ENCODE measurements at regions not wholly inside any gene's neighbourhood (a gene's known extent, or its start where the extent isn't known, plus 50 kb on each side); places are given as distances from the start of the nearest gene placed in this dataset.

- intact Hi-C loops (cut with micrococcal nuclease; ENCODE audit: unreplicated experiment): no loop called here
Observed at GRCh38 chr5:158463938-158464337, 605.0 kb upstream of the CLINT1 start.

DNA sequence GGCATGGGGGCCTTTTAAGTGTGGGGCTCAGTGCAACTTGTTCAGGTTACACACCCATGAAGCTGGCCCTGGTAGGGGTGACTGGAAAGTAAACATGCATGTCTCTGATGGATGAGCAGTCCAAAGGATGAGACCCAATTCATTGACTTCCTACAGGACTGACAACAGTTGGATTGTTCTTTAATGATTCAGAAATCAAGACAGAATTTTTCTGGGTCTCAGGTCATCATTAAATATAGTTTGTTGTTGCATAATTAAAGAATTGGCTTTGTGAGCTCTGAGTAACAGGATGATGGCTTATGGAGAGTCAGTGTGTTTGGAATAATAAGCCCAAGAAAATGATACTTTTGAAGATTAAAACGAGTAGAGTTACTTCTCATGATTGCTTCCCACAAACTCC, 604.2 kb upstream of the CLINT1 start:
- no peaks in the 10 kb centered on the region for H3K9me3 ChIP-seq (ENCODE audit: insufficient read depth, low read depth)
- H3F3A ChIP-seq (ENCODE audit: insufficient read depth, low read depth): no peaks in the 10 kb centered on the region
- H4K20me1 ChIP-seq (ENCODE audit: insufficient read depth): no peaks in the 10 kb centered on the region
- H3K4me2 ChIP-seq: no peak overlapping the region
- H3K4me1 ChIP-seq (replicated peaks; ENCODE audit: insufficient read depth): no peaks in the 10 kb centered on the region
- BruUV-seq (replicated peaks): no TSS peak
- H3K27me3 ChIP-seq (ENCODE audit: insufficient read depth, low read depth): no peaks in the 10 kb centered on the region
- ChIA-PET CTCF (no interaction called here), POLR2A (ENCODE audit: unreplicated experiment) (no interaction called here)
- no peaks in the 10 kb centered on the region for H3K36me3 ChIP-seq (ENCODE audit: low read depth)
- no peak overlapping the region for H3K27ac ChIP-seq
- no peak overlapping the region for H3K4me3 ChIP-seq
- DNase-seq: no peak
- no peak overlapping the region for H2AFZ ChIP-seq
- H3K9me2 ChIP-seq (ENCODE audit: insufficient read depth): no peaks in the 10 kb centered on the region
- TF ChIP-seq EZH2 (IDR thresholded peaks at IDR 0.05; ENCODE audit: low read depth): no peak
- TF ChIP-seq, protein P1, sequence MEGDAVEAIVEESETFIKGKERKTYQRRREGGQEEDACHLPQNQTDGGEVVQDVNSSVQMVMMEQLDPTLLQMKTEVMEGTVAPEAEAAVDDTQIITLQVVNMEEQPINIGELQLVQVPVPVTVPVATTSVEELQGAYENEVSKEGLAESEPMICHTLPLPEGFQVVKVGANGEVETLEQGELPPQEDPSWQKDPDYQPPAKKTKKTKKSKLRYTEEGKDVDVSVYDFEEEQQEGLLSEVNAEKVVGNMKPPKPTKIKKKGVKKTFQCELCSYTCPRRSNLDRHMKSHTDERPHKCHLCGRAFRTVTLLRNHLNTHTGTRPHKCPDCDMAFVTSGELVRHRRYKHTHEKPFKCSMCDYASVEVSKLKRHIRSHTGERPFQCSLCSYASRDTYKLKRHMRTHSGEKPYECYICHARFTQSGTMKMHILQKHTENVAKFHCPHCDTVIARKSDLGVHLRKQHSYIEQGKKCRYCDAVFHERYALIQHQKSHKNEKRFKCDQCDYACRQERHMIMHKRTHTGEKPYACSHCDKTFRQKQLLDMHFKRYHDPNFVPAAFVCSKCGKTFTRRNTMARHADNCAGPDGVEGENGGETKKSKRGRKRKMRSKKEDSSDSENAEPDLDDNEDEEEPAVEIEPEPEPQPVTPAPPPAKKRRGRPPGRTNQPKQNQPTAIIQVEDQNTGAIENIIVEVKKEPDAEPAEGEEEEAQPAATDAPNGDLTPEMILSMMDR (conservative IDR thresholded peaks at IDR 0.05): no peak
- intact Hi-C loops (cut with micrococcal nuclease; ENCODE audit: unreplicated experiment): no loop called here
- H3K79me2 ChIP-seq (ENCODE audit: low read depth): no peaks in the 10 kb centered on the region

More at GRCh38 chr5:158463938-158464337, 605.0 kb upstream of the CLINT1 start:
- Histone ChIP-seq H2AFZ (no peak overlapping the region), H3F3A (ENCODE audit: insufficient read depth, low read depth) (no peaks in the 10 kb centered on the region), H3K4me2 (no peak overlapping the region), H3K27ac (no peak overlapping the region), H3K4me1 (replicated peaks; ENCODE audit: insufficient read depth) (no peaks in the 10 kb centered on the region), H3K9me3 (ENCODE audit: insufficient read depth, low read depth) (no peaks in the 10 kb centered on the region), H3K4me3 (no peak overlapping the region), H3K79me2 (ENCODE audit: low read depth) (no peaks in the 10 kb centered on the region), H4K20me1 (ENCODE audit: insufficient read depth) (no peaks in the 10 kb centered on the region), H3K36me3 (ENCODE audit: low read depth) (no peaks in the 10 kb centered on the region), H3K27me3 (ENCODE audit: insufficient read depth, low read depth) (no peaks in the 10 kb centered on the region), H3K9me2 (ENCODE audit: insufficient read depth) (no peaks in the 10 kb centered on the region)
- POLR2A ChIA-PET (ENCODE audit: unreplicated experiment): no interaction called here
- BruUV-seq (replicated peaks): no TSS peak
- CTCF ChIA-PET: no interaction called here
- TF ChIP-seq, protein P1 (conservative IDR thresholded peaks at IDR 0.05): no peak
- TF ChIP-seq EZH2 (IDR thresholded peaks at IDR 0.05; ENCODE audit: low read depth): no peak
- DNase-seq: no peak

DNA sequence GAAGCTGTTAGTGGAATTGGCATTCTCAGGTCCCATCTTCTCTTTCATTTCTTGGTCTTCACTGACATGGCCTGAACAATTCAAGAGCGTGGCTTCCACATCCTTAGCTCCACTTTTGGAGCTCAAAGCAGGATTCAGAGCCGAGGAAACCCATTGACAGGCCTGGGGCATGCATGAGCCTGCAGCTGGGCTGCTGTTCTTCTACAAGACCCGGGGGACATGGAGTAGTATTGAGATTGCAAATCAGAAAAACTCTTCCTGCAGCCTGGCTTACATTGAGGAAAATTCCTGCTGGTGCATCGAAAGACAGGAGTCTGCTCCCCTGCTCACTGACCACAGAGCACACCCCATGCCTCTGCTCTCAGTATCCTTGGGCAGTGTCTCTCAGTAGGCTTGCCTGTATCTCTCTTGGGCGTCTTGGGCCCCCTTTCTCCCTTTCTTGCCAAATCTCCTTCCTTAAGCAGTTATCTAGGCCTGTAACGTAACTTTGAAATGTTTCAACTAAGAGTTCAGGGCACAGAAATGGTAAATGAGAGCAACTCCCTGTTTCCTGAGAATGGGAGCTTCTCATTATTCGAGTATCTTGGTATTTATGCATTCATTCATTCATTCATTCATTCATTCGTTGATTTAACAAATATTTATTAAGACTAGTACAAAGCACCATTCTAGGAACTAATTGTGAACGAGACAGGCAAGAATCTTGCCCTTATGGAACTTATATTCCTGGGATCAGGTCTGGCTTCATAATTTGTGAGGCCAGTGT, 603.6 kb upstream of the CLINT1 start:
- POLR2A ChIA-PET (ENCODE audit: unreplicated experiment): no interaction called here
- CTCF ChIA-PET: no interaction called here

More for the DNA sequence above, 603.6 kb upstream of the CLINT1 start:
- TF ChIP-seq EZH2 (IDR thresholded peaks at IDR 0.05; ENCODE audit: low read depth): no peak
- TF ChIP-seq, protein P1 (conservative IDR thresholded peaks at IDR 0.05): no peak
- Histone ChIP-seq H3K27me3 (ENCODE audit: insufficient read depth, low read depth) (no peaks in the 10 kb centered on the region), H3K9me2 (ENCODE audit: insufficient read depth) (no peaks in the 10 kb centered on the region), H3K9me3 (ENCODE audit: insufficient read depth, low read depth) (no peaks in the 10 kb centered on the region), H3K4me3 (no peak overlapping the region), H3F3A (ENCODE audit: insufficient read depth, low read depth) (no peaks in the 10 kb centered on the region), H3K36me3 (ENCODE audit: low read depth) (no peaks in the 10 kb centered on the region), H3K4me1 (replicated peaks; ENCODE audit: insufficient read depth) (no peaks in the 10 kb centered on the region), H4K20me1 (ENCODE audit: insufficient read depth) (no peaks in the 10 kb centered on the region), H3K27ac (no peak overlapping the region), H3K4me2 (no peak overlapping the region), H3K79me2 (ENCODE audit: low read depth) (no peaks in the 10 kb centered on the region), H2AFZ (no peak overlapping the region)
- intact Hi-C loops (cut with micrococcal nuclease; ENCODE audit: unreplicated experiment): no loop called here
- no peak for DNase-seq
- BruUV-seq (replicated peaks): no TSS peak
